IgD-negative memory B cell (primary cell): ENCODE measurements at regions not wholly inside any gene's neighbourhood (a gene's known extent, or its start where the extent isn't known, plus 50 kb on each side); places are given as distances from the start of the nearest gene placed in this dataset.

Source experiments
- H3K27ac Mint-ChIP-seq, 3 donors: one replicate each; pipeline ENCODE4 v1.8.0; 2020 to 2022; ENCODE audit warnings: mild to moderate bottlenecking in 3 of 3, mixed read lengths in 3 of 3, moderate library complexity in 1 of 3
- H3K27me3 Mint-ChIP-seq: one replicate; pipeline ENCODE4 v1.8.0; 2021; ENCODE audit warnings: mixed read lengths
- H3K36me3 Mint-ChIP-seq: one replicate; pipeline ENCODE4 v1.8.0; 2020; ENCODE audit warnings: mild to moderate bottlenecking, mixed read lengths
- H3K4me1 Mint-ChIP-seq, 3 donors: one replicate each; pipeline ENCODE4 v1.8.0; 2020 to 2022; ENCODE audit warnings: mixed read lengths in 3 of 3, mild to moderate bottlenecking in 1 of 3
- H3K4me3 Mint-ChIP-seq, 4 donors: one replicate each; pipeline ENCODE4 v1.8.0; 2020 to 2022; ENCODE audit warnings: mild to moderate bottlenecking in 4 of 4, mixed read lengths in 4 of 4, moderate library complexity in 3 of 4
- H3K9me3 Mint-ChIP-seq, 3 donors: one replicate each; pipeline ENCODE4 v1.8.0; 2020 to 2021; ENCODE audit warnings: mixed read lengths in 3 of 3, mild to moderate bottlenecking in 1 of 3

- peaks cover 39% of the 10 kb centered on the region for H3K27me3 Mint-ChIP-seq
- H3K4me1 Mint-ChIP-seq = peaks cover 43 to 57% (median 48%) of the 10 kb centered on the region in 3 donors
- H3K9me3 Mint-ChIP-seq = no peaks in the 10 kb centered on the region
- peak overlapping the region in 3 of 4 donors; percentile 14 to 84 (median 64) for H3K4me3 Mint-ChIP-seq
- H3K36me3 Mint-ChIP-seq = no peaks in the 10 kb centered on the region
- H3K27ac Mint-ChIP-seq = peak overlapping the region; percentile 55 to 76 (median 65)
These were observed 175.4 kb upstream of the LPP start for GRCh38 chr3:187978433-187979011.

GRCh38 chr3:187979564-187979963 lies 174.4 kb upstream of the LPP start:
- Mint-ChIP-seq H3K4me1 (peaks cover 35 to 50% (median 41%) of the 10 kb centered on the region in 3 donors), H3K27ac (peak overlapping the region; percentile 55 to 89 (median 65)), H3K4me3 (peak overlapping the region; percentile 1 to 81 (median 40)), H3K36me3 (no peaks in the 10 kb centered on the region), H3K27me3 (peaks cover 31% of the 10 kb centered on the region), H3K9me3 (no peaks in the 10 kb centered on the region)

GRCh38 chr3:187980861-187981260 lies 173.1 kb upstream of the LPP start:
- H3K36me3 Mint-ChIP-seq = no peaks in the 10 kb centered on the region
- peak overlapping the region in 1 of 3 donors; percentile 86 for H3K27ac Mint-ChIP-seq
- H3K9me3 Mint-ChIP-seq = peaks cover 0 to 2% (median 0%) of the 10 kb centered on the region in 3 donors
- peak overlapping the region in 1 of 4 donors; percentile 25 for H3K4me3 Mint-ChIP-seq
- H3K27me3 Mint-ChIP-seq = peaks cover 19% of the 10 kb centered on the region
- peaks cover 26 to 40% (median 30%) of the 10 kb centered on the region in 3 donors for H3K4me1 Mint-ChIP-seq

GRCh38 chr3:187982142-187982541 lies 171.8 kb upstream of the LPP start:
- peaks cover 21% of the 10 kb centered on the region for H3K27me3 Mint-ChIP-seq

GRCh38 chr3:187983484-187984124 lies 170.4 kb upstream of the LPP start:
- Mint-ChIP-seq H3K4me3 (no peak overlapping the region), H3K9me3 (peaks cover 0 to 3% (median 0%) of the 10 kb centered on the region in 3 donors), H3K4me1 (peaks cover 21 to 28% (median 28%) of the 10 kb centered on the region in 3 donors), H3K27me3 (peaks cover 21% of the 10 kb centered on the region), H3K36me3 (peaks cover 3% of the 10 kb centered on the region), H3K27ac (no peak overlapping the region)

More at GRCh38 chr3:187982142-187982541, 171.8 kb upstream of the LPP start:
- H3K27ac Mint-ChIP-seq = no peak overlapping the region
- H3K9me3 Mint-ChIP-seq = peaks cover 0 to 3% (median 0%) of the 10 kb centered on the region in 3 donors
- H3K4me3 Mint-ChIP-seq = no peak overlapping the region
- H3K36me3 Mint-ChIP-seq = peaks cover 1% of the 10 kb centered on the region
- peaks cover 26 to 34% (median 30%) of the 10 kb centered on the region in 3 donors for H3K4me1 Mint-ChIP-seq

- H3K9me3 Mint-ChIP-seq = peaks cover 0 to 3% (median 0%) of the 10 kb centered on the region in 3 donors
- peaks cover 3% of the 10 kb centered on the region for H3K36me3 Mint-ChIP-seq
- H3K27ac Mint-ChIP-seq = no peak overlapping the region
- no peak overlapping the region for H3K4me3 Mint-ChIP-seq
- peaks cover 17% of the 10 kb centered on the region for H3K27me3 Mint-ChIP-seq
- peaks cover 3 to 12% (median 9%) of the 10 kb centered on the region in 3 donors for H3K4me1 Mint-ChIP-seq
These were observed 168.3 kb upstream of the LPP start for GRCh38 chr3:187985647-187986046.

GRCh38 chr3:187986514-187986934 lies 167.4 kb upstream of the LPP start:
- H3K27ac Mint-ChIP-seq = no peak overlapping the region
- H3K36me3 Mint-ChIP-seq = peaks cover 4% of the 10 kb centered on the region
- no peak overlapping the region for H3K4me3 Mint-ChIP-seq

GRCh38 chr3:187987187-187987586 lies 166.8 kb upstream of the LPP start:
- no peak overlapping the region for H3K27ac Mint-ChIP-seq
- H3K27me3 Mint-ChIP-seq = peaks cover 13% of the 10 kb centered on the region
- peaks cover 0 to 7% (median 4%) of the 10 kb centered on the region in 3 donors for H3K4me1 Mint-ChIP-seq
- H3K36me3 Mint-ChIP-seq = peaks cover 4% of the 10 kb centered on the region
- H3K4me3 Mint-ChIP-seq = no peak overlapping the region
- H3K9me3 Mint-ChIP-seq = peaks cover 0 to 5% (median 0%) of the 10 kb centered on the region in 3 donors

More at GRCh38 chr3:187986514-187986934, 167.4 kb upstream of the LPP start:
- H3K27me3 Mint-ChIP-seq = peaks cover 15% of the 10 kb centered on the region
- peaks cover 0 to 5% (median 0%) of the 10 kb centered on the region in 3 donors for H3K9me3 Mint-ChIP-seq
- peaks cover 0 to 9% (median 6%) of the 10 kb centered on the region in 3 donors for H3K4me1 Mint-ChIP-seq

GRCh38 chr3:187987924-187988323 lies 166.0 kb upstream of the LPP start:
- H3K27ac Mint-ChIP-seq = no peak overlapping the region
- peaks cover 0 to 5% (median 0%) of the 10 kb centered on the region in 3 donors for H3K9me3 Mint-ChIP-seq
- H3K4me1 Mint-ChIP-seq = peaks cover 0 to 4% (median 3%) of the 10 kb centered on the region in 3 donors
- peaks cover 12% of the 10 kb centered on the region for H3K27me3 Mint-ChIP-seq
- H3K4me3 Mint-ChIP-seq = no peak overlapping the region
- peaks cover 4% of the 10 kb centered on the region for H3K36me3 Mint-ChIP-seq

GRCh38 chr3:187989575-187990153 lies 164.3 kb upstream of the LPP start:
- Mint-ChIP-seq H3K4me3 (no peak overlapping the region), H3K27me3 (peaks cover 14% of the 10 kb centered on the region), H3K27ac (no peak overlapping the region), H3K9me3 (peaks cover 0 to 5% (median 0%) of the 10 kb centered on the region in 3 donors), H3K4me1 (peaks cover 4 to 5% (median 4%) of the 10 kb centered on the region in 3 donors), H3K36me3 (peaks cover 6% of the 10 kb centered on the region)

- H3K36me3 Mint-ChIP-seq = peaks cover 3% of the 10 kb centered on the region
- peaks cover 0 to 2% (median 0%) of the 10 kb centered on the region in 3 donors for H3K9me3 Mint-ChIP-seq
- H3K27me3 Mint-ChIP-seq = peaks cover 5% of the 10 kb centered on the region
- no peak overlapping the region for H3K4me3 Mint-ChIP-seq
- peaks cover 0 to 5% (median 1%) of the 10 kb centered on the region in 3 donors for H3K4me1 Mint-ChIP-seq
- H3K27ac Mint-ChIP-seq = no peak overlapping the region
These were observed 161.3 kb upstream of the LPP start for GRCh38 chr3:187992609-187993008.

GRCh38 chr3:187994221-187995042 lies 159.5 kb upstream of the LPP start:
- Mint-ChIP-seq H3K4me3 (no peak overlapping the region), H3K4me1 (peaks cover 0 to 10% (median 3%) of the 10 kb centered on the region in 3 donors), H3K27ac (no peak overlapping the region), H3K9me3 (peaks cover 0 to 2% (median 0%) of the 10 kb centered on the region in 3 donors), H3K36me3 (peaks cover 3% of the 10 kb centered on the region), H3K27me3 (peaks cover 5% of the 10 kb centered on the region)

- Mint-ChIP-seq H3K27ac (no peak overlapping the region), H3K27me3 (peaks cover 5% of the 10 kb centered on the region), H3K4me3 (no peak overlapping the region)
These were observed 158.9 kb upstream of the LPP start for GRCh38 chr3:187995043-187995400.

GRCh38 chr3:187995667-187996066 lies 158.3 kb upstream of the LPP start:
- H3K36me3 Mint-ChIP-seq = peaks cover 3% of the 10 kb centered on the region
- H3K4me1 Mint-ChIP-seq = peaks cover 7 to 17% (median 13%) of the 10 kb centered on the region in 3 donors
- no peak overlapping the region for H3K27ac Mint-ChIP-seq
- peaks cover 0 to 2% (median 0%) of the 10 kb centered on the region in 3 donors for H3K9me3 Mint-ChIP-seq
- H3K27me3 Mint-ChIP-seq = peaks cover 6% of the 10 kb centered on the region
- no peak overlapping the region for H3K4me3 Mint-ChIP-seq

More at GRCh38 chr3:187995043-187995400, 158.9 kb upstream of the LPP start:
- H3K36me3 Mint-ChIP-seq = peaks cover 3% of the 10 kb centered on the region
- peaks cover 0 to 2% (median 0%) of the 10 kb centered on the region in 3 donors for H3K9me3 Mint-ChIP-seq
- H3K4me1 Mint-ChIP-seq = peaks cover 4 to 15% (median 8%) of the 10 kb centered on the region in 3 donors
